ENCODE measurements at regions not wholly inside any gene's neighbourhood (a gene's known extent, or its start where the extent isn't known, plus 50 kb on each side); places are given as distances from the start of the nearest gene placed in this dataset.

DNA sequence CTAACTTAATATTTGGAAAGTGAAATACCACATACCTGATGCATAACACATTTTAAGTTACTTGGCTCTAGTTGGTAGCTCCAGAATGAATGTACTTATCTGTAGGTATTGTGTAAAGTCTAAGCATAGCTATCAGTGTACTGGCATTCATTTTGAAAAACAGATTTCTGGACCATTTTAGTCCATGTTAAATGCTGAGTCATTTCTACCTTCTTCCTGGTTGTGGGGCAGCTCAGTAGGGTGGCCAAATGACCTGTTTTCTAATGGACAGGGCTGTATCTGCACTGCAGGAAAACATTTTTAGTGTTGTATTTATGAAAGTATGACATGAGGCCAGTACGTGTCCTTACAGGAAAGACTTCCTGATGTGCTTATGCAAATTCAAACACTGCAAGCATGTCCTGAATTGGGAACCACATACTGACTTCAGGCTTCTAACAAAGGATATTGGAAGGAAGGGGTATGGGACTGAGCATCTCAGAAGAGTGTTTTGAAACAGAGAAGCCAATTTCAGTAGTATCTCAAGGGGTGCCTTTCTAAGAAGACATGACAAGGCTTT, 300.3 kb upstream of the B3GALT2 start:
- no peak overlapping the region for H3K4me3 ChIP-seq
- DNase-seq (ENCODE audit: low spot score): no peak
- TF ChIP-seq CTCF (IDR thresholded peaks at IDR 0.05): no peak
- no peak overlapping the region for H3K27ac ChIP-seq

- Histone ChIP-seq H3K27ac (no peak overlapping the region), H3K4me3 (no peak overlapping the region)
- no peak for TF ChIP-seq CTCF (IDR thresholded peaks at IDR 0.05)
- DNase-seq (ENCODE audit: low spot score): no peak
Observed at GRCh38 chr1:193480755-193481154, 294.3 kb upstream of the B3GALT2 start.

- DNase-seq (ENCODE audit: low spot score): no peak
- no peak overlapping the region for H3K27ac ChIP-seq
- TF ChIP-seq CTCF (IDR thresholded peaks at IDR 0.05): no peak
- H3K4me3 ChIP-seq: no peak overlapping the region
Observed at GRCh38 chr1:193479187-193479586, 292.8 kb upstream of the B3GALT2 start.

DNA sequence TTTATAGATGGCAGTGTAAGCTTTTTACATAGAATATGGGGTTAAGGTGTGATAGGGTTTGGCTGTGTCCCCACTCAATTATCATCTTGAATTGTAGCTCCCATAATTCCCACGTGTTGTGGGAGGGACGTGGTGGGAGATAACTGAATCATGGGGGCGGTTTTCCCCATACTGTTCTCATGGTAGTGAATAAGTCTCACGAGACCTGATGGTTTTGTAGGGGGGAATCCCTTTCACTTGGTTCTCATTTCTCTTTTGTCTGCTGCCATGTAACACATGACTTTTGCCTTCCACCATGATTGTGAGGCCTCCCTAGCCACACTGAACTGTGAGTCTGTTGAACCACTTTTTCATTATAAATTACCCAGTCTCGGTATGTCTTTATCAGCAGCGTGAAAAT, 290.3 kb upstream of the B3GALT2 start:
- Histone ChIP-seq H3K4me3 (no peak overlapping the region), H3K27ac (no peak overlapping the region)
- DNase-seq (ENCODE audit: low spot score): no peak
- TF ChIP-seq CTCF (IDR thresholded peaks at IDR 0.05): no peak

GRCh38 chr1:193473932-193474331, 287.5 kb upstream of the B3GALT2 start:
- Histone ChIP-seq H3K4me3 (no peak overlapping the region), H3K27ac (no peak overlapping the region)
- DNase-seq (ENCODE audit: low spot score): no peak
- TF ChIP-seq CTCF (IDR thresholded peaks at IDR 0.05): no peak

DNA sequence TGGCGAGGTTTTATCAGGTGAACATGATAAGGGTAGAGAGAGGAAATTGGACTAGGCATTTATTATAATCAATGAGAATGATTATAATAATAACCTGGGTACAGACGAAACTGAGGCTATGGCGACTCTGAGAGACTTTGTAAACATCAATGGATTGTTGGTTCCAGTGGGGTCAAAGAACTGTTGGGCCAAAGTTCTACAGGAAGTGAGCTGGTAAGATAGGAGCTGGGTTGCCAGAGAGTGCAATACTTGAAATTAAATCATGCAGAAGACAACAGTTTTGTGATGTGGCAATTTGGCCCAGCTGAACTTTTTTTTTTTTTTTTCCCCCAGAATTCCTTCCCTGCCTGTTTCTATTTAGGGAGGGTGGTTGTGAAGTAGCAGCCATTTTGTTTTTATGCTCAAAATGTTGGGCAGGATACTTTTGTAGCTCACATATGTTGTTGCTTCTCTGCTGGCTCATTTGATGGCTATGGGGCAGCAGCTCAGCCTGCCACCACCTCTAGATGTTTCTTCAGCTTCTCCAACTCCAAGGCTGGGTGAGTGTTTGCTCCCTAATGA, 286.5 kb upstream of the B3GALT2 start:
- DNase-seq (ENCODE audit: low spot score): no peak
- no peak overlapping the region for H3K27ac ChIP-seq
- no peak overlapping the region for H3K4me3 ChIP-seq
- TF ChIP-seq CTCF (IDR thresholded peaks at IDR 0.05): no peak

- Histone ChIP-seq H3K27ac (no peak overlapping the region), H3K4me3 (no peak overlapping the region)
- TF ChIP-seq CTCF (IDR thresholded peaks at IDR 0.05): no peak
- DNase-seq (ENCODE audit: low spot score): no peak
Observed at GRCh38 chr1:193472430-193472829, 286.0 kb upstream of the B3GALT2 start.
